ENCODE measurements at regions not wholly inside any gene's neighbourhood (a gene's known extent, or its start where the extent isn't known, plus 50 kb on each side); places are given as distances from the start of the nearest gene placed in this dataset.

DNA sequence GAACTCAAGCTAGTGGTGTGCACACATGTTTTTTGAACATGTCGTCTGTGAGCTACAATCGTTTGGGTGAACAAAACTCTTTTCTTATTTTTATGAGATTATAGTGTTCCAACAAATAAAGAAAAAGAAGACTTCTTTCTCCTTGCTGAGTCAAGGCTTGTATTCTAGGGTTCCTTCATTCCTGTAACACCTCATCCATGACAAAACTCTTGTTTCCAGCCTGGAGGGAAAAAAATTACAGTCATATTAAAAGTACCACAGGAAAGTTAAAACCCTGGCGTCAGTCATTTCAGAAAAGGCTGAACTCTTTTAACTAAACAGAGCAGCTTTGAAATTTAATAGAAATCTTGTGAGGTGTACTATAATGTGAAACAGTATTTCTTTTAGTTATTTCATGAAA is 79.2 kb upstream of the BOD1L1 start:
- Mint-ChIP-seq H3K9me3 (no peaks in the 10 kb centered on the region), H3K4me1 (peaks cover 11% of the 10 kb centered on the region), H3K27ac (no peak overlapping the region), H3K4me3 (no peak overlapping the region), H3K36me3 (ENCODE audit: low read depth) (no peaks in the 10 kb centered on the region), H3K27me3 (ENCODE audit: low read depth, poor library complexity) (peaks cover 7% of the 10 kb centered on the region)
- TF ChIP-seq, protein P1, sequence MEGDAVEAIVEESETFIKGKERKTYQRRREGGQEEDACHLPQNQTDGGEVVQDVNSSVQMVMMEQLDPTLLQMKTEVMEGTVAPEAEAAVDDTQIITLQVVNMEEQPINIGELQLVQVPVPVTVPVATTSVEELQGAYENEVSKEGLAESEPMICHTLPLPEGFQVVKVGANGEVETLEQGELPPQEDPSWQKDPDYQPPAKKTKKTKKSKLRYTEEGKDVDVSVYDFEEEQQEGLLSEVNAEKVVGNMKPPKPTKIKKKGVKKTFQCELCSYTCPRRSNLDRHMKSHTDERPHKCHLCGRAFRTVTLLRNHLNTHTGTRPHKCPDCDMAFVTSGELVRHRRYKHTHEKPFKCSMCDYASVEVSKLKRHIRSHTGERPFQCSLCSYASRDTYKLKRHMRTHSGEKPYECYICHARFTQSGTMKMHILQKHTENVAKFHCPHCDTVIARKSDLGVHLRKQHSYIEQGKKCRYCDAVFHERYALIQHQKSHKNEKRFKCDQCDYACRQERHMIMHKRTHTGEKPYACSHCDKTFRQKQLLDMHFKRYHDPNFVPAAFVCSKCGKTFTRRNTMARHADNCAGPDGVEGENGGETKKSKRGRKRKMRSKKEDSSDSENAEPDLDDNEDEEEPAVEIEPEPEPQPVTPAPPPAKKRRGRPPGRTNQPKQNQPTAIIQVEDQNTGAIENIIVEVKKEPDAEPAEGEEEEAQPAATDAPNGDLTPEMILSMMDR (IDR thresholded peaks at IDR 0.05) = no peak
- DNase-seq = no peak

DNA sequence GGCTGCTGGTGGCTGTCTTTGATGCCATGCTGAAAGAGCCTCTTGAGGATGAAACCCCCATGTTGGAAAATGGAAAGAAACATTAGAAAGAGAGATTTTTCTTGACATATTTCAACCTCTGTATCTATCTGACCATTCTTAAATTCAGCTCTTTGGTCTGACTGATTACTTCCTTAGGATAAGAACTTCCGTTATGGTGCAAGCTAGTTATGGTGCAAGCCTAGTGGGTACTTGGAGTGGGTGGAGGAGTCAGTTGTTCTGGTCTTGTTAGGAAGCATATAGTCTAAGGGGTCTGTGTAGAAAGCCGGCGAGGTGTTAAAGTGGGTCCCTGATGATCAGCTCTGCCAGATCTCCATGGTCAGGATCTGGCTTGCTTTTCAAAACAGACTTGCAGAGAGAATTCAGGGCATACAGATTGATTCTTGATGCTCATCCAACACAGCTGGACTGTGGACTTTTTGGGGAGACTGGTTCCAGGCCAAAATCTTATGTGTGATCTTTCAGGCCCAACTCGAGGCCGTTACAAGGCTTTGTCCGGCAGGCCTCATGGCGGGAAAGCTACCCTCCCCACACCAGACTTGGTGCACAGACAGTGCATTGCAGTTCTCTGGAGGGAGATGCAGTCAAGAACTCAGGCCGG is 82.8 kb upstream of the BOD1L1 start:
- Mint-ChIP-seq H3K9me3 (no peaks in the 10 kb centered on the region), H3K36me3 (ENCODE audit: low read depth) (no peaks in the 10 kb centered on the region), H3K4me1 (peaks cover 11% of the 10 kb centered on the region), H3K27ac (no peak overlapping the region), H3K4me3 (no peak overlapping the region), H3K27me3 (ENCODE audit: low read depth, poor library complexity) (peaks cover 4% of the 10 kb centered on the region)
- TF ChIP-seq, protein P1 (IDR thresholded peaks at IDR 0.05) = no peak
- no peak for DNase-seq

DNA sequence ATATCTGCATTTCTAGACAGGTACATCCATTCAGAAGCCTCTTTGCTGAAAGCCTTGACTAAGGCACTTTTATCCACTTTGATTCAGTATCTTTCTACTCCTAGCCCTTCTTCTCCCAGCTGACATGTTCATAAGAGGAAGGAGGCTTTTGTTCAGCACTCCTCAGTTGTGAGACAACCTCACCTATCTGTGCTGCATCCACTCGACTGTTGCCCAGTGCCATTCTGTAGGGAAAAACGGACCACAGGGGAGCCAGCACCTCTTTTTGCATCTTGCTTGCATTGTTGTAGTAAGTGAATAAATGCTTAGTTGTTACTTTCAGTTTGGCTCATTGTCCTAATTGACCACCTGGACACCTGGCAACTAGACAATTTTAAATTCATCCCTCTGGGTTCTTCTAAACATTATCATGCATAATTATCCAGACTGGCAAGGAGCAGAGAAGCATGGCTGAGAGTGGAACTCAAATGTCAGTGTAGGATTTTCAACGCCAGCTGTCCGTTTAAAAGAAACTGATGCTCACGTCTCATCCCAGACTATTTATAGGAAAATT is 83.8 kb upstream of the BOD1L1 start:
- TF ChIP-seq, protein P1 (IDR thresholded peaks at IDR 0.05) = no peak
- Mint-ChIP-seq H3K9me3 (no peaks in the 10 kb centered on the region), H3K4me3 (no peak overlapping the region), H3K27me3 (ENCODE audit: low read depth, poor library complexity) (peaks cover 5% of the 10 kb centered on the region), H3K4me1 (peaks cover 3% of the 10 kb centered on the region), H3K36me3 (ENCODE audit: low read depth) (no peaks in the 10 kb centered on the region), H3K27ac (no peak overlapping the region)
- DNase-seq = no peak

DNA sequence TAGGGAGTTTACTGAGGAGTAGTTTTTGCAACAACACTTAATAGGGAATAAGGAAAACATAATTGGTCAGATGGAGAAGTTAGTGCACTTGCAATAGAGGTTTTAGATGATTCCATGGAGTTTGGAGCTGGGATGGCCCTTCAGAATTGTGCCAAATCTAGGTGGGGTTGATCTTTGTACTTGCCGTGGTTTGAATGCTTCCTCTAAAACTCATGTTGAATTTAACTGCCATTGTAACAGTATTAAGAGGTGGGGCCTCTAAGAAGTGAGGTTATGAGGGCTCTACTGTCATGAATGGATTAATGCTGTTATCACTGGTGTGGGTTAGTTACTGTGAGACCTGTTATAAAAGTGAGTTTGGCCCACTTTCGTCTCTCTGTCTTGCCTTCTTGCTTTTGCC is 94.4 kb upstream of the BOD1L1 start:
- TF ChIP-seq, protein P1 (IDR thresholded peaks at IDR 0.05) = no peak
- Mint-ChIP-seq H3K4me3 (no peak overlapping the region), H3K27me3 (ENCODE audit: low read depth, poor library complexity) (peaks cover 1% of the 10 kb centered on the region), H3K27ac (no peak overlapping the region), H3K36me3 (ENCODE audit: low read depth) (no peaks in the 10 kb centered on the region), H3K9me3 (no peaks in the 10 kb centered on the region), H3K4me1 (no peaks in the 10 kb centered on the region)
- no peak for DNase-seq

DNA sequence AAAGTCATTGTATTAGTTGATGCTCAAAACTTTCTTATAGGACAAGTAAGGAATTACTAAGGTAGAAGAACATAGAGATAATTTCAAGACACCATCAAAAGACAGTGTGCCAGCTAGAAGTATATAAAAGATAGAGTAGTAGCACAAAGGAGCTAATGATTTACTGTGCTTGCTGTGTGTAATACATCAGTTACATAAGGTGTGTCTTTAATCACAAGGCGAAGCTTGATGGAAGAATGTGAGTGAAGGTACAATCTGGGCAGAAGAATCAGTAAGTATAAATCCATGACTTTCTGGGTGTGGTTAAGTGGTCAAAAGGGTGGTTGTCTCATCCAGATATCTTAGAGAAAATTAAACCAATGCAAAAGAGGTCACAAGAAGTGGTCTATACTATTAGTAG is 95.1 kb upstream of the BOD1L1 start:
- H3K36me3 Mint-ChIP-seq (ENCODE audit: low read depth) = no peaks in the 10 kb centered on the region
- TF ChIP-seq, protein P1 (IDR thresholded peaks at IDR 0.05) = no peak
- H3K4me1 Mint-ChIP-seq = no peaks in the 10 kb centered on the region
- H3K27me3 Mint-ChIP-seq (ENCODE audit: low read depth, poor library complexity) = peaks cover 8% of the 10 kb centered on the region
- H3K27ac Mint-ChIP-seq = no peak overlapping the region
- H3K9me3 Mint-ChIP-seq = no peaks in the 10 kb centered on the region
- H3K4me3 Mint-ChIP-seq = no peak overlapping the region
- no peak for DNase-seq

DNA sequence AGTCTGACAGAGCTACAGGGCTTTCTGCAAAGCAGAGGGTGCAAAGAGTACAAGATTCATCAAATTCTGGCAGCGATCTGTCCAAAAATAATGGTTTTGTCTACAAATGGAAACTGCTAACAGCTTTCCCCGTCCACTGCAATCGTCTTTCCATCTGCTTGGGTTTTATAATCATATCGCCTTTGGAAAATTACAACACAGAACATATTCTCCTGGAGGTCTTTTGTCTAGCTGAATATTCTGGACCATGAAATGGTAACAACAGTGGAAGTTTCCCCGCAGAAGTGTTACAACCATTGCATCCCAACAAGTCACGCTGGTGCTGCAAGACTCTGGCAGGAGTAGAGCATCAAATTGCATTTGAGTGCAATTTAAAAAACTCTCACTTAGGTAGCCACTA is 101.2 kb upstream of the BOD1L1 start:
- Mint-ChIP-seq H3K4me1 (no peaks in the 10 kb centered on the region), H3K4me3 (no peak overlapping the region), H3K36me3 (ENCODE audit: low read depth) (no peaks in the 10 kb centered on the region), H3K27ac (no peak overlapping the region), H3K27me3 (ENCODE audit: low read depth, poor library complexity) (peaks cover 8% of the 10 kb centered on the region), H3K9me3 (no peaks in the 10 kb centered on the region)
- TF ChIP-seq, protein P1 (IDR thresholded peaks at IDR 0.05) = no peak
- no peak for DNase-seq
